HEK293T (cell line): ENCODE measurements at regions not wholly inside any gene's neighbourhood (a gene's known extent, or its start where the extent isn't known, plus 50 kb on each side); places are given as distances from the start of the nearest gene placed in this dataset.

Experiments used
- CTCF ChIA-PET: fragments of 350-600 bp; formaldehyde crosslinking; extraction: SDS; loops from one replicate; lab custom pipeline; 2021; ENCODE audit warnings: antibody characterized with exemption, inconsistent platforms; lab: Yijun Ruan, JAX
- POLR2A ChIA-PET: fragments of 350-600 bp; formaldehyde crosslinking; extraction: SDS; loops from one replicate; lab custom pipeline; 2020; ENCODE audit warnings: antibody characterized with exemption, inconsistent platforms; lab: Yijun Ruan, JAX
- DNase-seq: peaks from one replicate; pipeline ENCODE4 v3.0.0; 2012; ENCODE audit warnings: mixed read lengths; ENCODE audit errors: extremely low spot score
- ARNT ChIP-seq: fragments of 450-650 bp; IDR thresholded peaks from 2 replicates; pipeline ENCODE4 v1.6.1; 2017; ENCODE audit warnings: mild to moderate bottlenecking
- BHLHE40 ChIP-seq: fragments of 450-650 bp; IDR thresholded peaks from 2 replicates; pipeline ENCODE4 v1.6.1; 2016; ENCODE audit warnings: mild to moderate bottlenecking, moderate library complexity, borderline replicate concordance
- CTBP1 ChIP-seq: fragments of 450-650 bp; IDR thresholded peaks from 2 replicates; pipeline ENCODE4 v1.6.1; 2016; ENCODE audit warnings: borderline replicate concordance
- ELF4 ChIP-seq: fragments of 450-650 bp; IDR thresholded peaks from 2 replicates; pipeline ENCODE4 v1.6.1; 2017; ENCODE audit warnings: antibody characterized with exemption
- FOXA1 ChIP-seq: fragments of 450-650 bp; IDR thresholded peaks from 2 replicates; pipeline ENCODE4 v1.6.1; 2016; ENCODE audit warnings: mild to moderate bottlenecking
- FOXK2 ChIP-seq: fragments of 450-650 bp; IDR thresholded peaks from 2 replicates; pipeline ENCODE4 v1.6.1; 2016; ENCODE audit warnings: mild to moderate bottlenecking
- FOXM1 ChIP-seq: fragments of 450-650 bp; IDR thresholded peaks from 2 replicates; pipeline ENCODE4 v1.6.1; 2017; ENCODE audit warnings: mild to moderate bottlenecking, borderline replicate concordance
- HDGF ChIP-seq: fragments of 450-650 bp; IDR thresholded peaks from 2 replicates; pipeline ENCODE4 v1.6.1; 2017; ENCODE audit warnings: antibody characterized with exemption, borderline replicate concordance
- L3MBTL2 ChIP-seq: fragments of 450-650 bp; conservative IDR thresholded peaks from 2 replicates; pipeline ENCODE4 v1.6.1; 2016; ENCODE audit warnings: mild to moderate bottlenecking
- LEF1 ChIP-seq: fragments of 450-650 bp; IDR thresholded peaks from 2 replicates; pipeline ENCODE4 v1.6.1; 2017; ENCODE audit warnings: mild to moderate bottlenecking, borderline replicate concordance
- NFRKB ChIP-seq: fragments of 450-650 bp; IDR thresholded peaks from 2 replicates; pipeline ENCODE4 v1.6.1; 2016; ENCODE audit warnings: mild to moderate bottlenecking, moderate library complexity
- PKNOX1 ChIP-seq: fragments of 450-650 bp; IDR thresholded peaks from 2 replicates; pipeline ENCODE4 v1.6.1; 2016
- SP1 ChIP-seq: fragments of 450-650 bp; IDR thresholded peaks from 2 replicates; pipeline ENCODE4 v1.6.1; 2017
- SUZ12 ChIP-seq: fragments of 450-650 bp; IDR thresholded peaks from 2 replicates; pipeline ENCODE4 v1.6.1; 2016; ENCODE audit warnings: mild to moderate bottlenecking
- TARDBP ChIP-seq: fragments of 450-650 bp; IDR thresholded peaks from 2 replicates; pipeline ENCODE4 v1.6.1; 2016
- ZNF384 ChIP-seq: fragments of 450-650 bp; IDR thresholded peaks from 2 replicates; pipeline ENCODE4 v1.6.1; 2016

GRCh38 chr3:176969066-176969465 is 228.2 kb downstream of the TBL1XR1 start:
- no peak for DNase-seq
- TF ChIP-seq FOXK2: no peak
- no peak for TF ChIP-seq TARDBP
- no peak for TF ChIP-seq CTBP1
- no peak for TF ChIP-seq BHLHE40
- TF ChIP-seq LEF1: no peak
- no peak for TF ChIP-seq ZNF384
- TF ChIP-seq HDGF: no peak
- TF ChIP-seq PKNOX1: no peak
- TF ChIP-seq SP1: no peak
- TF ChIP-seq SUZ12: no peak
- ChIA-PET CTCF (no interaction called here), POLR2A (no interaction called here)

- no peak for TF ChIP-seq LEF1
- TF ChIP-seq TARDBP: no peak
- TF ChIP-seq BHLHE40: no peak
- TF ChIP-seq HDGF: no peak
- TF ChIP-seq L3MBTL2: no peak
- TF ChIP-seq SUZ12: no peak
- no peak for TF ChIP-seq SP1
- no peak for TF ChIP-seq FOXK2
- TF ChIP-seq FOXM1: no peak
- no peak for TF ChIP-seq ZNF384
- no peak for TF ChIP-seq ARNT
- TF ChIP-seq ELF4: no peak
- no peak for TF ChIP-seq FOXA1
- no peak for TF ChIP-seq PKNOX1
- no peak for TF ChIP-seq CTBP1
- TF ChIP-seq NFRKB: no peak
- POLR2A ChIA-PET: no interaction called here
- no peak for DNase-seq
- CTCF ChIA-PET: no interaction called here
These were observed 228.7 kb downstream of the TBL1XR1 start for GRCh38 chr3:176968631-176969030.

GRCh38 chr3:176967522-176967921 is 229.8 kb downstream of the TBL1XR1 start:
- ChIA-PET CTCF (no interaction called here), POLR2A (no interaction called here)
- TF ChIP-seq BHLHE40 (no peak), LEF1 (no peak), CTBP1 (no peak)
- DNase-seq: no peak

- ChIA-PET CTCF (no interaction called here), POLR2A (no interaction called here)
- no peak for DNase-seq
- TF ChIP-seq SUZ12: no peak
- TF ChIP-seq FOXK2: no peak
- TF ChIP-seq SP1: no peak
- TF ChIP-seq BHLHE40: no peak
- no peak for TF ChIP-seq CTBP1
- no peak for TF ChIP-seq PKNOX1
- no peak for TF ChIP-seq L3MBTL2
These were observed 232.6 kb downstream of the TBL1XR1 start for GRCh38 chr3:176964661-176965060.

GRCh38 chr3:176961916-176962315 is 235.4 kb downstream of the TBL1XR1 start:
- no peak for DNase-seq
- ChIA-PET CTCF (no interaction called here), POLR2A (no interaction called here)
- TF ChIP-seq FOXK2: no peak
- TF ChIP-seq SP1: no peak
- TF ChIP-seq FOXM1: no peak
- no peak for TF ChIP-seq LEF1
- no peak for TF ChIP-seq FOXA1
- TF ChIP-seq ZNF384: no peak
- no peak for TF ChIP-seq PKNOX1
- TF ChIP-seq BHLHE40: no peak
- no peak for TF ChIP-seq L3MBTL2
- TF ChIP-seq ARNT: no peak
- no peak for TF ChIP-seq SUZ12
- TF ChIP-seq HDGF: no peak
- no peak for TF ChIP-seq CTBP1
- no peak for TF ChIP-seq ELF4
- no peak for TF ChIP-seq TARDBP
- TF ChIP-seq NFRKB: no peak

GRCh38 chr3:176959867-176960266 is 237.4 kb downstream of the TBL1XR1 start:
- no peak for DNase-seq
- no peak for TF ChIP-seq SP1
- TF ChIP-seq TARDBP: no peak
- no peak for TF ChIP-seq FOXA1
- no peak for TF ChIP-seq ZNF384
- no peak for TF ChIP-seq SUZ12
- CTCF ChIA-PET: no interaction called here
- POLR2A ChIA-PET: no interaction called here

- ChIA-PET POLR2A (no interaction called here), CTCF (no interaction called here)
- DNase-seq: no peak
- TF ChIP-seq HDGF: no peak
- TF ChIP-seq ZNF384: no peak
- no peak for TF ChIP-seq PKNOX1
- no peak for TF ChIP-seq L3MBTL2
- TF ChIP-seq BHLHE40: no peak
- no peak for TF ChIP-seq FOXK2
- no peak for TF ChIP-seq SP1
- no peak for TF ChIP-seq LEF1
- no peak for TF ChIP-seq NFRKB
- TF ChIP-seq FOXA1: no peak
- TF ChIP-seq ELF4: no peak
- no peak for TF ChIP-seq TARDBP
- no peak for TF ChIP-seq CTBP1
- TF ChIP-seq ARNT: no peak
- TF ChIP-seq FOXM1: no peak
- TF ChIP-seq SUZ12: no peak
These were observed 238.7 kb downstream of the TBL1XR1 start for GRCh38 chr3:176958560-176958959.
